ENCODE measurements at regions not wholly inside any gene's neighbourhood (a gene's known extent, or its start where the extent isn't known, plus 50 kb on each side); places are given as distances from the start of the nearest gene placed in this dataset.

GRCh38 chr12:97335115-97335514 is 127.5 kb upstream of the RMST start:
- H3K4me3 ChIP-seq (replicated peaks; ENCODE audit: insufficient read depth, low read length) = no peak overlapping the region
- no peak for DNase-seq (ENCODE audit: low read depth in 1 of 2, low spot score in 1 of 2)
- TF ChIP-seq POLR2AphosphoS5 (IDR thresholded peaks at IDR 0.05; ENCODE audit: low read depth) (no peak), SPI1 (IDR thresholded peaks at IDR 0.05; ENCODE audit: borderline replicate concordance, low read depth) (no peak), GABPA (IDR thresholded peaks at IDR 0.05; ENCODE audit: low read depth) (no peak)
- TF ChIP-seq, protein P1, sequence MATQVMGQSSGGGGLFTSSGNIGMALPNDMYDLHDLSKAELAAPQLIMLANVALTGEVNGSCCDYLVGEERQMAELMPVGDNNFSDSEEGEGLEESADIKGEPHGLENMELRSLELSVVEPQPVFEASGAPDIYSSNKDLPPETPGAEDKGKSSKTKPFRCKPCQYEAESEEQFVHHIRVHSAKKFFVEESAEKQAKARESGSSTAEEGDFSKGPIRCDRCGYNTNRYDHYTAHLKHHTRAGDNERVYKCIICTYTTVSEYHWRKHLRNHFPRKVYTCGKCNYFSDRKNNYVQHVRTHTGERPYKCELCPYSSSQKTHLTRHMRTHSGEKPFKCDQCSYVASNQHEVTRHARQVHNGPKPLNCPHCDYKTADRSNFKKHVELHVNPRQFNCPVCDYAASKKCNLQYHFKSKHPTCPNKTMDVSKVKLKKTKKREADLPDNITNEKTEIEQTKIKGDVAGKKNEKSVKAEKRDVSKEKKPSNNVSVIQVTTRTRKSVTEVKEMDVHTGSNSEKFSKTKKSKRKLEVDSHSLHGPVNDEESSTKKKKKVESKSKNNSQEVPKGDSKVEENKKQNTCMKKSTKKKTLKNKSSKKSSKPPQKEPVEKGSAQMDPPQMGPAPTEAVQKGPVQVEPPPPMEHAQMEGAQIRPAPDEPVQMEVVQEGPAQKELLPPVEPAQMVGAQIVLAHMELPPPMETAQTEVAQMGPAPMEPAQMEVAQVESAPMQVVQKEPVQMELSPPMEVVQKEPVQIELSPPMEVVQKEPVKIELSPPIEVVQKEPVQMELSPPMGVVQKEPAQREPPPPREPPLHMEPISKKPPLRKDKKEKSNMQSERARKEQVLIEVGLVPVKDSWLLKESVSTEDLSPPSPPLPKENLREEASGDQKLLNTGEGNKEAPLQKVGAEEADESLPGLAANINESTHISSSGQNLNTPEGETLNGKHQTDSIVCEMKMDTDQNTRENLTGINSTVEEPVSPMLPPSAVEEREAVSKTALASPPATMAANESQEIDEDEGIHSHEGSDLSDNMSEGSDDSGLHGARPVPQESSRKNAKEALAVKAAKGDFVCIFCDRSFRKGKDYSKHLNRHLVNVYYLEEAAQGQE (IDR thresholded peaks at IDR 0.05; ENCODE audit: insufficient replicate concordance, low read depth) = no peak
- TF ChIP-seq, protein P2, sequence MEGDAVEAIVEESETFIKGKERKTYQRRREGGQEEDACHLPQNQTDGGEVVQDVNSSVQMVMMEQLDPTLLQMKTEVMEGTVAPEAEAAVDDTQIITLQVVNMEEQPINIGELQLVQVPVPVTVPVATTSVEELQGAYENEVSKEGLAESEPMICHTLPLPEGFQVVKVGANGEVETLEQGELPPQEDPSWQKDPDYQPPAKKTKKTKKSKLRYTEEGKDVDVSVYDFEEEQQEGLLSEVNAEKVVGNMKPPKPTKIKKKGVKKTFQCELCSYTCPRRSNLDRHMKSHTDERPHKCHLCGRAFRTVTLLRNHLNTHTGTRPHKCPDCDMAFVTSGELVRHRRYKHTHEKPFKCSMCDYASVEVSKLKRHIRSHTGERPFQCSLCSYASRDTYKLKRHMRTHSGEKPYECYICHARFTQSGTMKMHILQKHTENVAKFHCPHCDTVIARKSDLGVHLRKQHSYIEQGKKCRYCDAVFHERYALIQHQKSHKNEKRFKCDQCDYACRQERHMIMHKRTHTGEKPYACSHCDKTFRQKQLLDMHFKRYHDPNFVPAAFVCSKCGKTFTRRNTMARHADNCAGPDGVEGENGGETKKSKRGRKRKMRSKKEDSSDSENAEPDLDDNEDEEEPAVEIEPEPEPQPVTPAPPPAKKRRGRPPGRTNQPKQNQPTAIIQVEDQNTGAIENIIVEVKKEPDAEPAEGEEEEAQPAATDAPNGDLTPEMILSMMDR (IDR thresholded peaks at IDR 0.05; ENCODE audit: insufficient read depth, low read length) = no peak
- no peak overlapping the region for H3K27ac ChIP-seq (replicated peaks)
- peaks cover 5% of the 10 kb centered on the region for H3K27me3 ChIP-seq (ENCODE audit: insufficient read depth, poor library complexity, severe bottlenecking)

- Histone ChIP-seq H3K27ac (replicated peaks) (no peak overlapping the region), H3K27me3 (ENCODE audit: insufficient read depth, poor library complexity, severe bottlenecking) (peaks cover 5% of the 10 kb centered on the region), H3K4me3 (replicated peaks; ENCODE audit: insufficient read depth, low read length) (no peak overlapping the region)
- DNase-seq (ENCODE audit: low read depth in 1 of 2, low spot score in 1 of 2) = no peak
- TF ChIP-seq POLR2AphosphoS5 (IDR thresholded peaks at IDR 0.05; ENCODE audit: low read depth) (no peak), GABPA (IDR thresholded peaks at IDR 0.05; ENCODE audit: low read depth) (no peak), SPI1 (IDR thresholded peaks at IDR 0.05; ENCODE audit: borderline replicate concordance, low read depth) (no peak)
- TF ChIP-seq, protein P1 (IDR thresholded peaks at IDR 0.05; ENCODE audit: insufficient replicate concordance, low read depth) = no peak
- TF ChIP-seq, protein P2 (IDR thresholded peaks at IDR 0.05; ENCODE audit: insufficient read depth, low read length) = no peak
Measured at GRCh38 chr12:97336900-97337751, 125.5 kb upstream of the RMST start.

DNA sequence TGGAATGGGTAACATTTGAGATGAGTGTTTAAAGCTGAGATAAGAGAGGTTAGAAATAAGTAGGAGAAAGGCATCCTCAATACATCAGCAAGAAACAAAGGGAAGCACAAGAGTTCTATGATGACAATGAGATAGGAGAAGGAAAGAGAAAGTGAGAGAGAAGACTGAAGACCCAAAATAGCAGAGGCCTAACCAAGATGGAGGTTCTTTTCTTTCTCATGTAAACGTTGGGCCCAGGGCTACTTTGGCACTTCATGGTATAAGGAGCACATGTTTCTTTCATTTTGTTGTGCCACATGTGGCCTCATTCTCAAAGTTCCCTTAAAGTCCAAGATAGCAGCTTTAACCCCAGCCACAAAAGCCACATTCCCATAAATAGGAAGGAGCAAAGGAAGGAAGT is 120.5 kb upstream of the RMST start:
- Histone ChIP-seq H3K27ac (replicated peaks) (no peak overlapping the region), H3K4me3 (replicated peaks; ENCODE audit: insufficient read depth, low read length) (no peak overlapping the region), H3K27me3 (ENCODE audit: insufficient read depth, poor library complexity, severe bottlenecking) (peaks cover 3% of the 10 kb centered on the region)
- no peak for DNase-seq (ENCODE audit: low read depth in 1 of 2, low spot score in 1 of 2)
- TF ChIP-seq POLR2AphosphoS5 (IDR thresholded peaks at IDR 0.05; ENCODE audit: low read depth) (no peak), GABPA (IDR thresholded peaks at IDR 0.05; ENCODE audit: low read depth) (no peak), SPI1 (IDR thresholded peaks at IDR 0.05; ENCODE audit: borderline replicate concordance, low read depth) (no peak)
- TF ChIP-seq, protein P2 (IDR thresholded peaks at IDR 0.05; ENCODE audit: insufficient read depth, low read length) = no peak
- TF ChIP-seq, protein P1 (IDR thresholded peaks at IDR 0.05; ENCODE audit: insufficient replicate concordance, low read depth) = no peak
